SHP77 (cell line): ENCODE measurements at regions not wholly inside any gene's neighbourhood (a gene's known extent, or its start where the extent isn't known, plus 50 kb on each side); places are given as distances from the start of the nearest gene placed in this dataset.

Experiments used
- DNase-seq, 2 experiments: peaks; one replicate each; lab custom pipeline; 2025; lab: John Stamatoyannopoulos, UW

DNA sequence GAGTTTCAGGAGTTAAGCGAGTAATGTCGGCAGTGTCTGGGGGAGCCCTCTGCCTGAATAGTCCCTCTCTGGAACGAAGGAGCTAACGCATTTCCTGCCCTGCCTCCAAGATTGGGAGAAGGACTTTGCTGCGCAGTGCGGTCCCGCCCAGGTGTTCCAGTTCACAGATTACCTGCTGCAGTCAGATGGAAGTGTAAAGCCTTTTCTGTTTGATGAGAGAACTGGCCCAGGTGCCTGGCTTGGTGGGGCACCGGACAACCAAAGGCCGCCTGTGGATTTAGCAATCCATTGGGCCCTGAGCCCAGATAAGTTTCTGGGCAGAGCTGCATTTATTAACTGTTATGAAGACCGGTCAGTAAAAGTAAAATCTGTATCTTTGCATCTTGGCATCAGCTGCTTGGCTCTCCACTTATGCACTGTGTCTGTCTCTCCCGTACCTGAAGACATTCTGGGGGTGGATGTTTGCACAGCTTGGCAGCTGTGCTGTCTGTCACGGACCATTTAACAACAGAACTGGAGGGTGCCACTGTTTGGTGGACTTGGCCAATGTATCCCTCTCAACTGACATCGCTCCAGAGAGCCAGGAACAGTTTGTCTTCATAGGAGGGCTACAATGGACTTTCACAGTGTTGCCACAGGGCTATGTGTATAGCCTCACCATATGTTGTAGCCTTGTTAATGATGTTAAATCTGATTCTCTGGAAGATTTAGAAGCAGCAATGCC, 654.7 kb upstream of the ZWINT start:
- DNase-seq, result peak; percentile 50 to 65

GRCh38 chr10:57015187-57015586, 654.1 kb upstream of the ZWINT start:
- peak in 1 of 2 experiments; percentile 29 for DNase-seq

DNA sequence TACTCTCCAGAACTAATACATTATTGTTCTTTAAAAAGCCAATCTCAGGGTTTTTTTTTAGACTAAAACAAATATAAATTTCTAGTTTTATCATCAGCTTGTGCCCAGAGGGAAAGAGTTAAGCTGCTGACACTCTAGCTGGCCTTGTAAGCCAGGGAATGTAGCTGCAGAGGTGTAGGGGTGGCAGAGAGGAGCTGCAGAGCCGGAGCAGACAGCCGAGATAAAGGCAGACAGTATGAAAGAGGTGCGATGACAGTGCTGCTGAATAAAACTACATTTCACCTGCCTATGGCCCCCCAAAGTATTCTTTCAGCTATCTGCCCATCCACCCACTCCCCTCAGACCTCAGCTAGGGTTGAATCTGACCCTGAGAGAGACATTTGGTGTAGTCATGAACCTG, 653.7 kb upstream of the ZWINT start:
- DNase-seq, result no peak

DNA sequence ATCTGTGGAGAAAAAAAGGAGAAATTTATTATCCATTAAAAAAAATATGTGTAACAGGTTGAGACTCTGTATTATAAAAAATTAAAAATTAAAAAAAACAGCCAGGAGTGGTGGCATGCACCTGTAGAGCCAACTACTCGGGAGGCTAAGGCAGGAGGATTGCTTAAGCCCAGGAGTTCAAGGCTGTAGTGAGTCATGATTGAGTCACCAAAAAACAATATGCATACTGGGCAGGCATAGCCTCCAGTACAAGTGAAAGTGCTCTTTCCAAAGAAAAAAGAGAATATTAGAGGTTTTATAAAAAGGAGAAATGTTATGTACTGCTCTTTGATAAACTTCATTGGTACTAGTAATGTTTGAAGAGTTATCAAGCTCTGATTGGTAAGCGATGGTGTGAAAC, 647.1 kb upstream of the ZWINT start:
- DNase-seq, result no peak

- DNase-seq, result no peak
These were observed 630.6 kb upstream of the ZWINT start for GRCh38 chr10:56991591-56992069.

- DNase-seq, result no peak
These were observed 614.5 kb upstream of the ZWINT start for GRCh38 chr10:56975513-56975912.

GRCh38 chr10:56973766-56974165, 612.7 kb upstream of the ZWINT start:
- DNase-seq, result no peak

GRCh38 chr10:56943221-56943755, 582.2 kb upstream of the ZWINT start:
- DNase-seq, result no peak

DNA sequence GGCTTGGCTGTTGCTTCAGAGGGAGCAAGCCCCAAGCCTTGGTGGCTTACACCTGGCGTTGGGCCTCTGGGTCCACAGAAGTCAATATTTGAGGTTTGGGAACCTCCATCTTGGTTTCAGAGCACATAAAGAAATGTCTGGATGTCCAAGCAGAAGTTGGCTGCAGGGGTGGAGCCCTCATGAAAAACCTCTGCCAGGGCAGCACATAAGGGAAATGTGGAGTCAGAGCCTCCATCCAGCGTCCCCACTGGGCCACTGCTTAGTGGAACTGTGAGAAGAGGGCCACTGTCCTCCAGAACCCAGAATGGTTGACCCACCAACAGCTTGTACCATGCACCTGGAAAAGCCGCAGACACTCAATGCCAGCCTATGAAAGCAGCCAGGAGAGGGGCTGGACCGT, 573.5 kb upstream of the ZWINT start:
- DNase-seq, result no peak

DNA sequence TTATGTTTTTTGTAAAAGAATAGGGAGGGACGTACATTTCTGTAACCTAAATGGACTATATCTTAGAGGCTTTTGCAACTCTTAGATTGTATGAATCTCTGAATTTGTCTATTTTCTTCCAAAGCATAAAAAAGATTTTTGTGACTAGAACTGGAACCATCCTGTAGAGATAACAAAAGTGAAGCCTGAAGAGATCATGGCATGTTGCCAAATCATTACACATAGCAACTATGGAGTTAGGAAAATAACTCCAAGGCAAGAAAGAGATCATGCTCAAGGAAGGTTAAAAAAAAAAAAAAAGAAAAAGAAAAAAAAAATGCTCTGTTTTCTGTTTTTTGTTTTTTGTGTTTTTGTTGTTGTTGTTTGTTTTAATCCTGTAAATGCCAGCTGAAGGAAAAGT, 567.7 kb upstream of the ZWINT start:
- DNase-seq, result no peak

DNA sequence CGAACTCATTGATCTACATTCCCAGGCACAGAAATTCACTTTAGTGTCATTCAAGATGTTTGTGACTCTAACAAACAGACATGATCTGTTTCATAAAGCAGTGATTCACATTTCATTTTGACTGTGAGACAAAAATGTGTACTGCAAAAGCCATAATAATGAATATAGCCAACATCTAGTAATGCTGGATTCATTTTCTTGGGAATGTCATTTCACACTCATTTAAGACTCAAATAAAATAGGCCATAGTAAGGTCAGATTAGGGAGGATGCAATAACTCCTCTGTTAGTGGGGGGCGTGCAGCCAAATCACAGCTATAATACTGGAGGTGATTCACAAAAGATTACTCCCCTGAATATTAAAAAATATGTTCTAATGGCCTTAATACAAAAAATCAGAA, 566.6 kb upstream of the ZWINT start:
- no peak for DNase-seq

GRCh38 chr10:56920601-56921261, 559.7 kb upstream of the ZWINT start:
- DNase-seq, result no peak

GRCh38 chr10:56912043-56912442, 551.0 kb upstream of the ZWINT start:
- no peak for DNase-seq

DNA sequence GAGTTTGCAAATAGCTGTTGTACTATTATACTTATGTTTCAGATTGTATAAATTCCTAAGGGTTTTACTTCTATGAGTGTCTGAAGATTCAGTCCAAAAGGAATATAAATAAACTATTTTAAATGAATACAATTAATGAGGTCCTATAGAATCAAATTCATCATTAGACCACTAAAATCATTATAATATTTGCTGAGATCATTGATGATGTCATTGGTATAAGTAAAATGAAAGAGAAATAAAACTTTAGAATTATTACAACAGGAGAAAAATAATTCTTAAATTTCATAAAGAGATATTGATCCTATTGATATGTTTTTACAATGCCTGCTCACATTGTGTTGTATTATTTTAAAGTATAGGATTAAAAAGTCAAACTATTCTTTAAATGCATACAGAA, 544.0 kb upstream of the ZWINT start:
- DNase-seq, result no peak

DNA sequence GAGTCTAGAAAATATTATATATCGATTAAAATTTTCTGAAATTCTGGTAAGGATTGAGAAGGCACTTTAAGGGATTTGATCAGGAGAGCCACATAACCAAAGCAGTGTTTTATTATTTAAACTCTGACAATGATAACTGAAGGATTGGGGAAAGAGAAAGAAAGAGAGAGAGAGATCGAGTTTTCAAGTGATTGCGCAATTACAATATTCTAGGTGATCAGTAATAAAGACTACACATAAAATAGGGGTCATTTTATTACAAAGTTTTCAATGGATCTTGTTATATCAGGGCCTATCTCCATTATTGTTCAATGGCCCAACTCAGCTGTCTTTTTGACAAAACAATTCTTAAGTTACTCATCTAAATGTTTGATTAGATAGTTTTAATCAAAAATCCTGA, 541.5 kb upstream of the ZWINT start:
- DNase-seq, result no peak

GRCh38 chr10:56895306-56895705, 534.2 kb upstream of the ZWINT start:
- DNase-seq, result no peak

DNA sequence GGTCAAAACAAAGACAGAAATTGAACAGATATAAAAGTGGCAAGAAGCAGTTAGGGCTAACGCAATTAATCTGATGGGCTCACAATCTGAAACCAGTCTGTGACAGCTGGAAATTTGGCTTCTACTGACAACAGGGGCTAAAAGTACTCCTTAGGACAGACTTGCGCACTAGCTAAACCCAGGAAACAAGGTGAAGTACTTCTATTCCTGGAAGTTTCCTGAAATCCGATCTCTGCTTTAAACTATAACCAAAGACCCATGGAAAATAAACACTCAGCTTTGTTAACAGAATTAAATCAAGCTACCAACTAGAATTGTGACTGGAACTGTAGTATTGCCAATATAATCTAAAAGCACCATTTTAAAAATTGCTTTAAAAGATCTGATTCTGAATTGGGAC, 520.2 kb upstream of the ZWINT start:
- peak in 1 of 2 experiments; percentile 2 for DNase-seq

GRCh38 chr10:56880606-56881005, 519.5 kb upstream of the ZWINT start:
- DNase-seq, result no peak

DNA sequence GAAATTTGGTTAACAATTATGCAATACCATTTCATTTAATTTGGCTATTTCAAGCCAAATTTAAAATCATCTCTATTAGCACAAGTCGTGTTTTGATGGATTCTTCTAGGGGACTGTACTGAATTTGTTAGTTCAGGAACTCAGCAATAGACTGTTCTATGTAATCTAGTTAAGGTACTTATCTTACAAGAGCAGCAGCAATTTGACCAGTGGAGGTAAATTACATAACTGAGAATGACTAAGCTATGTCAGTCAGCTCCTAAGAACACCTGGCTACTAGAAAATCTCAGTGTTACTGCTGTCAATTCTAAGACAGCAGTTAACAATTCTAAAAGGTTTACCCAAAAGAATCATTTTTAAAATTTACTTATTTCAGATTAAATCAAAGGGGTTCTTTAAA, 513.9 kb upstream of the ZWINT start:
- DNase-seq, result no peak

DNA sequence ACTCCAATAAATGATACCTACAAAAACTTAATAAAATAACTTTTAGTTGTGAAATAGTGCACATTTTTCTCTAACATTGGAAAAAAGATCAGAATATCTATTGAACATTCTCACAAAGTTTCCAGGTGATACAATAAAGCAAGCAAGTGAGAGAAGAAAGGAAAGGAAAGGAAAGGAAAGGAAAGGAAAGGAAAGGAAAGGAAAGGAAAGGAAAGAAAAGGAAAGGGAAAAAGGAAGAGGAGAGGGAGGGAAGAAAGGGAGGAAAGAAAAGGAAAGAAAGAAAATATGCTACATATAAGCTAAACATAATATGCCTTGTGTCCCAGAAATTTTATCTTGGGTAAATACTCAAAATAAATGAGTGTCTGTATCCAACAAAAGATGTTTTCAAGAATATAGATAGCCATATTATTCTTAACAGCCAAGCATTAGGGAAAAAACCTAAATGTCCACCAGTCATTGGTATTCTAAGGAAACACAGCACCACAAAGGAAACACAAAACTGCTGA, 510.2 kb upstream of the ZWINT start:
- DNase-seq, result no peak

GRCh38 chr10:56867236-56867635, 506.2 kb upstream of the ZWINT start:
- DNase-seq, result no peak

DNA sequence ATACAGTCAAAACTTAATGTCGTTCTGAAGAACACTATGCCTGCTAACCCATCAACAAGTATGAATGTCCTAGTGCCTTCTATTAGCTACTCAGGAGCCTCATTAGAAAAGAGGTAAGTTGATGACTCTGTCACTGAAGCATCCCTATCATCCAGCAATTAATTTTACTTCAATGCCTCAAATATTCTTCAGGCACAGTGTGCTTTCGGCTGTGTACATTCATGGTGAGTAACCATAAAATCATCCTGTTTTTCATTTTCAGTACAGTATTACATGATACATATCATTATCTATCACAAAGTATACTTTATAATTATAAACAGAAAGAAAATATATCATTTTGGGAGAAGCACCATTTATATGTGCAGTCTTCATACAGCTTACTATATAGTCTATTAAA, 495.5 kb upstream of the ZWINT start:
- DNase-seq, result no peak

GRCh38 chr10:56844978-56845529, 484.0 kb upstream of the ZWINT start:
- DNase-seq, result no peak
